ENCODE measurements at regions not wholly inside any gene's neighbourhood (a gene's known extent, or its start where the extent isn't known, plus 50 kb on each side); places are given as distances from the start of the nearest gene placed in this dataset.

DNA sequence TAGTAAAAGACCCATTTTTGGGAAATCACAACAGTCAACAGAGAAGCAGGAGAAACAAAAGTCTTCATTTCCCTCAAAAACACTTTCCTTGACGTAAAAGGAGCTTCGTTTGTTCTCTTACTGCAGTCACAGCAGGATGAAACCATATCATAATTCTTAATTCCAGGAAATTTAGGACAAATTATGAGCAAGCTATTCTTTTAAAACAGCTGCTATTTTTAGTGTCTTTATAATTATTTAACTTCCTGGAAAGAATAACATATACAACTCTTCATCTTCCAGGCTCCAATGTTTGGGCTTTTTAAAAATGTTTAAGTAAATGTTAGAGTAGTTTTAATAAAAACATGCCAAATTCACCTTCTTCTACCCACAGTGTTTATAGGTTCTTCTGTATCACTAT, 563.5 kb downstream of the LTN1 start:
- no peaks in the 10 kb centered on the region for H3K27me3 ChIP-seq (replicated peaks; ENCODE audit: control insufficient read depth, insufficient read depth, low read length, poor library complexity, severe bottlenecking)
- no peaks in the 10 kb centered on the region for H3K4me1 ChIP-seq (ENCODE audit: control insufficient read depth, insufficient read depth, low read length, poor library complexity, severe bottlenecking)
- no peak for DNase-seq
- no peaks in the 10 kb centered on the region for H3K36me3 ChIP-seq (ENCODE audit: control insufficient read depth, insufficient read depth, low read length)
- H3K9me3 ChIP-seq (ENCODE audit: control insufficient read depth, low read length) = no peaks in the 10 kb centered on the region
- no peak overlapping the region for H3K27ac ChIP-seq (ENCODE audit: insufficient read depth, low read length, poor library complexity, severe bottlenecking)
- no peak overlapping the region for H3K4me3 ChIP-seq (ENCODE audit: insufficient read depth, low read depth, low read length, poor library complexity, severe bottlenecking)

DNA sequence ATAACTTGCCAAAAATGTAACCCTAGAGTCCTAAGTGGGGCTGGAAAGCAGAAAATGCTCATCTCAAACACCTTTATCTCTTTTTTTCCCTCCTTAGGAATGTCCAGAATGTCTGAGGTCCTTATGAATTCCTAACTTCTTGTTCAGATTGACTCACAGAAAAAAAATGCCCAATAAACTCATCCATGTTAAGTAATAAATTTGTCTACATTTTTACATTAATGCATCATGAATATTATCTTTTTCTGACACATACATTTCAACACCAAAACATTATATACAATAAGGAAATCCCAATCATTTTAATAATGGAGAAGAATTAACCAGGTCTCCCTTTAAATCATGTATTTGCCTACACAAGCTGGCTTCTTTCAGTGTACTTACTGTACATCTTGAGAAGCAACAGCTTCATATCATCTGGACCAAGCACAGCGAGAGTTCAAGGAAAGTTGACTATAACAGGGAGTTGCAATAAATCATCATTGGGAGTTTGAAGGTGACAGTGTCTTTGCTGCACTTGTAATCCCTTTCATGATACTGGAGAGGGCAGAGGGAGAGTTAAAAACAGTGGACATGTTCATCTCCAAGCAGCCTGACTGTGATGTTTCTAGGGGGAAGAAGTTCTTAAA, 565.2 kb downstream of the LTN1 start:
- H3K27ac ChIP-seq (ENCODE audit: insufficient read depth, low read length, poor library complexity, severe bottlenecking) = no peak overlapping the region
- no peaks in the 10 kb centered on the region for H3K4me1 ChIP-seq (ENCODE audit: control insufficient read depth, insufficient read depth, low read length, poor library complexity, severe bottlenecking)
- DNase-seq = no peak
- no peaks in the 10 kb centered on the region for H3K36me3 ChIP-seq (ENCODE audit: control insufficient read depth, insufficient read depth, low read length)
- H3K27me3 ChIP-seq (replicated peaks; ENCODE audit: control insufficient read depth, insufficient read depth, low read length, poor library complexity, severe bottlenecking) = no peaks in the 10 kb centered on the region
- no peaks in the 10 kb centered on the region for H3K9me3 ChIP-seq (ENCODE audit: control insufficient read depth, low read length)
- H3K4me3 ChIP-seq (ENCODE audit: insufficient read depth, low read depth, low read length, poor library complexity, severe bottlenecking) = no peak overlapping the region

DNA sequence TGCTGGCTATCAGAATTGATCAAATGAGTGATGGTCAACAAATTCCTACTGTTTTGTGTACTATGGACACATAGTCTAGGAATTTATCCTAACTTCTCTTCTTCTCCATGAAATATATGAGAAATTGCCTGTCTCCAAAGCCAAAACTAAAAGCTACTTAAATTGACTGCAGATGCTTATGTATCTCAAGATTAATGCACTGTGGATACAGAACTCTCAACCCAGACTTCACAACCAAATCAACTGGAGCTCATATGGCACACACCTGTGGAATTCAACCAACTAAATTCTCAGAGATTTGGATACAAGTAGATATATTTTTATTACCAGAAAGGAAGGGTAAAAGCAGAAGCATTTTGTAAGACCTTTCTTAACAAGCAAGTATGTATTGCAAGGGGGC, 566.1 kb downstream of the LTN1 start:
- H3K27me3 ChIP-seq (replicated peaks; ENCODE audit: control insufficient read depth, insufficient read depth, low read length, poor library complexity, severe bottlenecking) = no peaks in the 10 kb centered on the region
- no peak overlapping the region for H3K4me3 ChIP-seq (ENCODE audit: insufficient read depth, low read depth, low read length, poor library complexity, severe bottlenecking)
- no peaks in the 10 kb centered on the region for H3K36me3 ChIP-seq (ENCODE audit: control insufficient read depth, insufficient read depth, low read length)
- DNase-seq = no peak
- H3K9me3 ChIP-seq (ENCODE audit: control insufficient read depth, low read length) = no peaks in the 10 kb centered on the region
- H3K27ac ChIP-seq (ENCODE audit: insufficient read depth, low read length, poor library complexity, severe bottlenecking) = no peak overlapping the region
- H3K4me1 ChIP-seq (ENCODE audit: control insufficient read depth, insufficient read depth, low read length, poor library complexity, severe bottlenecking) = no peaks in the 10 kb centered on the region

DNA sequence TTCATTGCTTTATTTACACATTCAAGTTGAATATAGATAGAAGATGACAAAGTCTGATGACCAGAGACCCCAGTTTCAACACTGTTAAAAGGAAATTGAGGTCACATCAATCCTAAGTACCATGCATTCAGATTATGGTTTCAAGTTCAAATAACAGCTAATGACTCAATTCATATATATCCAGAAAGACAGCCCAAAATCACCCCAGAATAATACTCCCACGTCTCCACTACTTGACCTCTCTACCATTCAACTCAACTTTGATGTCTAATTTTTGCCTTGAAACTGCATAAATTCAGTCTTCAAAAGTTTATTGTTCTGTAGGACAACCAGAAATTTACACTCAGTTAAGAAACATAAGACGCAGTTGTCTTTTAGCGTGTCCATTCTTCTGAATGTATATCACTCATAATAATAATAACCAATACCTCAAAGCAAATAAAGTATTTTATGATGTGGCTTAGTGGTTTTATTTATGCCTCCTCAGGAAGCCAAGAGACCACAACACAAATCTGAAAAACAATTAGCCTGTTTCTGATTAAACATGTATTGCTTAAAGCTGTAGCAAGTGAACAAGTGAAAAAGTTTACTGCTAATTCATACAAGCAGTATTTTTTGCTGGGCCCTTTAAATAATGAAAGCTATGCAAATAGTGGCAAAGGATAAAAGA, 569.0 kb downstream of the LTN1 start:
- DNase-seq = no peak
- Histone ChIP-seq H3K4me1 (ENCODE audit: control insufficient read depth, insufficient read depth, low read length, poor library complexity, severe bottlenecking) (no peaks in the 10 kb centered on the region), H3K9me3 (ENCODE audit: control insufficient read depth, low read length) (no peaks in the 10 kb centered on the region), H3K27me3 (replicated peaks; ENCODE audit: control insufficient read depth, insufficient read depth, low read length, poor library complexity, severe bottlenecking) (no peaks in the 10 kb centered on the region), H3K4me3 (ENCODE audit: insufficient read depth, low read depth, low read length, poor library complexity, severe bottlenecking) (no peak overlapping the region), H3K27ac (ENCODE audit: insufficient read depth, low read length, poor library complexity, severe bottlenecking) (no peak overlapping the region), H3K36me3 (ENCODE audit: control insufficient read depth, insufficient read depth, low read length) (no peaks in the 10 kb centered on the region)

DNA sequence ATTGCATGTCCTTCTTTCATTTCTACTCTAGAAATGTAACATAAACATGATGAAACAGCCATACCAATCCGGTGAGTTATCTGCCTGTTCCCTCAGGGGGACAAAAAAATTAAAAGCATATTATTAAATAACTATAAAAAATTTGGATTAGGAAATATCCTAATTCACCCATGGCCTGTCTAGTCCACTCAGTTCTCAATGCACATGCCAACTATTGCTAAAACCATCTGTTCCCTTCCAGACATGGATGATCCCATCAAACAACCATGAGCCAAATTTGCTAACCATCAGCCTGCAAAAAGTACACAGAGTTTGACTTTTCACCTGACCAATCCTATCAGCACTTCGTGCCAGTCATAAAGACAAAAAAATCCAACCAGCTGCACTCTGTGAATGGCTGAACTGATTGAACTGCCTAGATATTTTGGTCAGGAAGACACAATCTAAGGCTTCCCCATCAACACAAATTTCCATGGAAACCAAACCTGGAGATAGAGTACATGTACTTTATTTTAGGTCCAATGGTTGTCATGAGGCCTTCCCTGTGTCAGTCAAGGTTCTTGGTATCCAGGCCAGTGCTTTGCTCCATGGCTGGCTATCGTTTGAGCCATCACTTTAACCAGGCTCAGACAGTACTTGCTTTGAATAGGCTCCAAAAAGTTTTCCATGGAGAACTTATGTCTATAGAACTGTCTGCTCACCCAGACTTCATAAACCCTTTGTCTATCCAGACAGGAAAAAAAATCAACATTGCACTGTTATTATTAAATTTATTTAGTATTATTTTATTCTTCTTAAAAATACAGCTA, 570.8 kb downstream of the LTN1 start:
- Histone ChIP-seq H3K4me3 (ENCODE audit: insufficient read depth, low read depth, low read length, poor library complexity, severe bottlenecking) (no peak overlapping the region), H3K36me3 (ENCODE audit: control insufficient read depth, insufficient read depth, low read length) (no peaks in the 10 kb centered on the region), H3K27me3 (replicated peaks; ENCODE audit: control insufficient read depth, insufficient read depth, low read length, poor library complexity, severe bottlenecking) (no peaks in the 10 kb centered on the region), H3K9me3 (ENCODE audit: control insufficient read depth, low read length) (no peaks in the 10 kb centered on the region), H3K4me1 (ENCODE audit: control insufficient read depth, insufficient read depth, low read length, poor library complexity, severe bottlenecking) (no peaks in the 10 kb centered on the region), H3K27ac (ENCODE audit: insufficient read depth, low read length, poor library complexity, severe bottlenecking) (no peak overlapping the region)
- DNase-seq = no peak

DNA sequence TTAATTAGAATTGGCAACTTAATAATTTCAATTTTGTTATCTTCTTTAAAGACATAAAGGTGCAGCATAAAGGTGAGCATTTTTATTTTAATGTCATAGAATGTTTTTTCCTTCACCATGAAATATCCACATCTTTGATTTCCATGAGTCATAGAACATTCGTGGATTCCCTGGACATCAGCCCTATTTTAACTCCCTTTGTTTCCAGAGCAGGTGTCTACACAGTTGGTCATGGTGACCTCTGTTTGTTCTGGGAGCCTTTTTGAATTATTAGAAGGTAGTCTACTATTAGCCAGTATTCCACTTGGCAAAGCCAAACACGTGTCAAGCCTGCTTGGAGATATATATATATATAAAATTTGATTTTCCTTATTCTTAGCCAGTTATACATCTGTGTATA, 572.9 kb downstream of the LTN1 start:
- Histone ChIP-seq H3K4me3 (ENCODE audit: insufficient read depth, low read depth, low read length, poor library complexity, severe bottlenecking) (no peak overlapping the region), H3K36me3 (ENCODE audit: control insufficient read depth, insufficient read depth, low read length) (no peaks in the 10 kb centered on the region), H3K4me1 (ENCODE audit: control insufficient read depth, insufficient read depth, low read length, poor library complexity, severe bottlenecking) (no peaks in the 10 kb centered on the region), H3K27me3 (replicated peaks; ENCODE audit: control insufficient read depth, insufficient read depth, low read length, poor library complexity, severe bottlenecking) (no peaks in the 10 kb centered on the region), H3K27ac (ENCODE audit: insufficient read depth, low read length, poor library complexity, severe bottlenecking) (no peak overlapping the region), H3K9me3 (ENCODE audit: control insufficient read depth, low read length) (no peaks in the 10 kb centered on the region)
- no peak for DNase-seq

DNA sequence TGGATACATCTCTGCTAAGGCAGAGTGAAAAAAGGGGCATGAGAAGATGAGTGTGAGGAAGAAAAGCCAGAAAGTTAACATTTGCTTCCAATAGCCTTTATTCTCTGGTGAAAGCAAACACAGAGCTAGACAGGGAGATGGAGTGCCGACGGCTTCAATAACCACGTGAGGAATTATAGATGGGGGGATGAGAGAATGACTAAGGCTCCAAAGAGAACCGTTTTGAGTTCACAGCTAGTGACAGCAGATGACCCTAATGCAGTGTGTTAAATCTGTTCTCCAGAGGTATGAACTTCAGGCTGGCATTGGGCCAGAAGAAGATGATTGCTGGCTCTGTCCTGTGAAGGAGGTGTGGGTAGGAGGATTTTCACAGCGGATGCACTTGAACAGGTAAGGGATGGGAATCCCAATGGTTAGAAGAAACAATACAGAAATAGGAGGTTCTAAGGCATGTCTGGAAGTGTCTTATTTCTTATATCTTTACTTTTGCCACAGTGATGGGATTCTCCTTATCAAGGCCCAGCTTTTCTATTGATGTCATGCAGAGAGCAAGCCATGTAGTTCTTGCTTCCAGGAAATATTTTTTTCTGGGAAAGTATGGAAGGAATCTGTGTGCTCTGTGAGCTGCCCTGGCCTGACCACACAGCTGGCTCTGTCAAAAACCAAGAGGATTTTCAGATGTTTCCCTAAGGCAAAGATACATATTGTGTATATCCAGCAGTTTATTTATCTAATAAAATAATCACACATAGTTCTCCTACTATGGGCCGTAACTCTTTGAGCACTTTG, 573.8 kb downstream of the LTN1 start:
- Histone ChIP-seq H3K36me3 (ENCODE audit: control insufficient read depth, insufficient read depth, low read length) (no peaks in the 10 kb centered on the region), H3K9me3 (ENCODE audit: control insufficient read depth, low read length) (no peaks in the 10 kb centered on the region), H3K27me3 (replicated peaks; ENCODE audit: control insufficient read depth, insufficient read depth, low read length, poor library complexity, severe bottlenecking) (no peaks in the 10 kb centered on the region), H3K4me3 (ENCODE audit: insufficient read depth, low read depth, low read length, poor library complexity, severe bottlenecking) (no peak overlapping the region), H3K4me1 (ENCODE audit: control insufficient read depth, insufficient read depth, low read length, poor library complexity, severe bottlenecking) (no peaks in the 10 kb centered on the region), H3K27ac (ENCODE audit: insufficient read depth, low read length, poor library complexity, severe bottlenecking) (no peak overlapping the region)
- no peak for DNase-seq

DNA sequence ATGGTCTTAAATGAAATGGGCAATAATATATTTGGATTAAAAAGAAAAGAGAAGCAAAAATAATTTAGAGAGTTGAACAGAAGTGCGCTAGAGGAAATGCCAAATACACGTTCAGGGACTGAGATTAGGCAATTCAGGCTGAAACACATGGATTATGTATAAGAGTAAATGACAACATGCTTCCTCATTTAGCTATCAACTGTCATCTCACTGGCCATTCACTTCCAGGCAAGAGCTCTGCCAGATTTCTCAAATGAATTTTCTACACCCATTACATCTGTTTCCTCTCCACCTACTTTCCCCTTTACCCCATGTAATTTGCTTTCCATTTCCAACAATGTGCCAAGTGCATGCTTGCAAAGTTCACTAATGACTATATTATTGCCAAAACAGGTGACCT, 582.4 kb downstream of the LTN1 start:
- no peak for DNase-seq

DNA sequence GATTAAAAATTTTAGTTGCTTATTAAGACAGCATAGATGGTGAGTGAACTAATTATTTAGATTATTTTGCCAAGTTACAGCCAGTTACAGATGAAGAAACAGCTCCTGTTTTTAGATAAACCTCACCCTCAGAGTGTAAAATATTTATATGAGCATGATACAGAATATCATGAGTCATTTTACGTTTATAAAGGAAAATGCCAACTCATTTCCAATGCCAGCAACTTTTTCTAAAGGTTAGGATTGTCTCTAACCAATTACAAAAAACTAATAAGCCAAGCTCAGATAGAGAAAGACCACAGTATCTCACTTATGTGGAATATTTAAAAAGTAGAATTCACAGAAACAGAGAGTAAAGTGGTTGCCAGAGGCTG, 590.1 kb downstream of the LTN1 start:
- no peak for DNase-seq
- Histone ChIP-seq H3K9me3 (ENCODE audit: control insufficient read depth, low read length) (no peaks in the 10 kb centered on the region), H3K4me1 (ENCODE audit: control insufficient read depth, insufficient read depth, low read length, poor library complexity, severe bottlenecking) (no peaks in the 10 kb centered on the region), H3K4me3 (ENCODE audit: insufficient read depth, low read depth, low read length, poor library complexity, severe bottlenecking) (no peak overlapping the region), H3K27ac (ENCODE audit: insufficient read depth, low read length, poor library complexity, severe bottlenecking) (no peak overlapping the region), H3K27me3 (replicated peaks; ENCODE audit: control insufficient read depth, insufficient read depth, low read length, poor library complexity, severe bottlenecking) (no peaks in the 10 kb centered on the region), H3K36me3 (ENCODE audit: control insufficient read depth, insufficient read depth, low read length) (no peaks in the 10 kb centered on the region)

More for the DNA sequence above, 582.4 kb downstream of the LTN1 start:
- H3K27ac ChIP-seq (ENCODE audit: insufficient read depth, low read length, poor library complexity, severe bottlenecking) = no peak overlapping the region
- no peaks in the 10 kb centered on the region for H3K4me1 ChIP-seq (ENCODE audit: control insufficient read depth, insufficient read depth, low read length, poor library complexity, severe bottlenecking)
- H3K4me3 ChIP-seq (ENCODE audit: insufficient read depth, low read depth, low read length, poor library complexity, severe bottlenecking) = no peak overlapping the region
- no peaks in the 10 kb centered on the region for H3K36me3 ChIP-seq (ENCODE audit: control insufficient read depth, insufficient read depth, low read length)
- H3K9me3 ChIP-seq (ENCODE audit: control insufficient read depth, low read length) = no peaks in the 10 kb centered on the region
- no peaks in the 10 kb centered on the region for H3K27me3 ChIP-seq (replicated peaks; ENCODE audit: control insufficient read depth, insufficient read depth, low read length, poor library complexity, severe bottlenecking)

Data from effector memory CD4-positive, alpha-beta T cell (primary cell).